ENCODE measurements at regions not wholly inside any gene's neighbourhood (a gene's known extent, or its start where the extent isn't known, plus 50 kb on each side); places are given as distances from the start of the nearest gene placed in this dataset.

- TF ChIP-seq CTCF (IDR thresholded peaks at IDR 0.05) (no peak), POLR2A (IDR thresholded peaks at IDR 0.05) (no peak)
Measured at GRCh38 chr1:234885601-234886000, 243.0 kb downstream of the TOMM20 start.

All from uterus (tissue), 2 donors.